MCF 10A (cell line): ENCODE measurements at regions not wholly inside any gene's neighbourhood (a gene's known extent, or its start where the extent isn't known, plus 50 kb on each side); places are given as distances from the start of the nearest gene placed in this dataset.

Source experiments
- BruUV-seq: library from RNA; stranded (reverse); fragments of 400-500 nt; replicated peaks from 2 replicates; lab custom pipeline; 2021; lab: Mats Ljungman, UMichigan
- CTCF ChIA-PET: fragments of 300-600 bp; sonication (Branson Sonifier 250); formaldehyde crosslinking; extraction: SDS; loops from one replicate; lab custom pipeline; 2021; ENCODE audit warnings: antibody characterized with exemption, inconsistent platforms; lab: Yijun Ruan, JAX
- POLR2A ChIA-PET: fragments of 300-600, 350-650 bp; sonication (Branson Sonifier 250); formaldehyde crosslinking; extraction: SDS; loops from one replicate; lab custom pipeline; 2020; ENCODE audit warnings: antibody characterized with exemption, inconsistent platforms; lab: Yijun Ruan, JAX
- DNase-seq: peaks from one replicate; pipeline ENCODE4 v3.0.0-alpha.2; 2018; ENCODE audit not compliant: unreplicated experiment
- H3K27ac Mint-ChIP-seq: one replicate; pipeline ENCODE4 v1.8.0; 2022; ENCODE audit warnings: mild to moderate bottlenecking, low read depth, mixed read lengths; ENCODE audit not compliant: unreplicated experiment
- H3K27me3 Mint-ChIP-seq: one replicate; pipeline ENCODE4 v1.8.0; 2022; ENCODE audit warnings: mixed read lengths; ENCODE audit not compliant: insufficient read depth, unreplicated experiment
- H3K36me3 Mint-ChIP-seq: one replicate; pipeline ENCODE4 v1.8.0; 2022; ENCODE audit warnings: mild to moderate bottlenecking, moderate library complexity, mixed read lengths; ENCODE audit not compliant: insufficient read depth, unreplicated experiment
- H3K4me1 Mint-ChIP-seq: one replicate; pipeline ENCODE4 v1.8.0; 2022; ENCODE audit warnings: mixed read lengths; ENCODE audit not compliant: insufficient read depth, unreplicated experiment
- H3K4me3 Mint-ChIP-seq: one replicate; pipeline ENCODE4 v1.8.0; 2022; ENCODE audit warnings: mild to moderate bottlenecking, moderate library complexity, mixed read lengths; ENCODE audit not compliant: unreplicated experiment
- H3K9me3 Mint-ChIP-seq: one replicate; pipeline ENCODE4 v1.8.0; 2022; ENCODE audit warnings: mixed read lengths; ENCODE audit not compliant: unreplicated experiment
- intact Hi-C: fragments of 100-400 bp; cut with micrococcal nuclease; formaldehyde crosslinking; loops from 2 replicates; pipeline ENCODE4 v1.14.1; 2022
- TF ChIP-seq, protein P1 (sequence below): fragments of 200-600 bp; IDR thresholded peaks from one replicate; pipeline ENCODE4 v1.8.0; 2022; ENCODE audit warnings: antibody characterized with exemption, mild to moderate bottlenecking; ENCODE audit not compliant: unreplicated experiment

DNA sequence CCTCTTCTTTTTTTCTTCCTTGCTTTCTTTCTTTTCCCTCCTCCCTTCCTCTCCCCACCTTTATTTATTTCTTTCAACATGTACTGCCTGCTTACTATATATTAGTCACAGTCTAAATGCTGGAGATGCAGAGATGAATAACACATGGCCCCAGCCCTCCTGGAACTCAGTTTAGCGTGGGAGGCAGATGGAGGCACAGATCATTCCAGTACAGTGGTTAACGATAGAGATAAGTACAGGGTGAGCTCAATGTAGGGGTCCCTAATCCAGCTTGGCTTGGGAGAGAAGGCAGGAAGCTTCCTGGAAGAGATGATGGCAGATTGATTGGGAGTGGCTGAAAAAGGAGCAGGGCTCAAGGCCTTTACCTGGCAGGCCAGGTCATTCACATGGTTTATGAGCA, 55.6 kb upstream of the PPP2R5A start:
- Mint-ChIP-seq H3K27me3 (peaks cover 2% of the 10 kb centered on the region), H3K27ac (no peak overlapping the region), H3K4me1 (peaks cover 18% of the 10 kb centered on the region), H3K36me3 (no peaks in the 10 kb centered on the region), H3K4me3 (no peak overlapping the region), H3K9me3 (no peaks in the 10 kb centered on the region)
- intact Hi-C loops: loop anchor here (5.0 kb wide), 1 partner anchor 142 kb away; no protein-coding TSS in a partner anchor
- BruUV-seq: no TSS peak
- DNase-seq: peak; percentile 58
- TF ChIP-seq, protein P1, sequence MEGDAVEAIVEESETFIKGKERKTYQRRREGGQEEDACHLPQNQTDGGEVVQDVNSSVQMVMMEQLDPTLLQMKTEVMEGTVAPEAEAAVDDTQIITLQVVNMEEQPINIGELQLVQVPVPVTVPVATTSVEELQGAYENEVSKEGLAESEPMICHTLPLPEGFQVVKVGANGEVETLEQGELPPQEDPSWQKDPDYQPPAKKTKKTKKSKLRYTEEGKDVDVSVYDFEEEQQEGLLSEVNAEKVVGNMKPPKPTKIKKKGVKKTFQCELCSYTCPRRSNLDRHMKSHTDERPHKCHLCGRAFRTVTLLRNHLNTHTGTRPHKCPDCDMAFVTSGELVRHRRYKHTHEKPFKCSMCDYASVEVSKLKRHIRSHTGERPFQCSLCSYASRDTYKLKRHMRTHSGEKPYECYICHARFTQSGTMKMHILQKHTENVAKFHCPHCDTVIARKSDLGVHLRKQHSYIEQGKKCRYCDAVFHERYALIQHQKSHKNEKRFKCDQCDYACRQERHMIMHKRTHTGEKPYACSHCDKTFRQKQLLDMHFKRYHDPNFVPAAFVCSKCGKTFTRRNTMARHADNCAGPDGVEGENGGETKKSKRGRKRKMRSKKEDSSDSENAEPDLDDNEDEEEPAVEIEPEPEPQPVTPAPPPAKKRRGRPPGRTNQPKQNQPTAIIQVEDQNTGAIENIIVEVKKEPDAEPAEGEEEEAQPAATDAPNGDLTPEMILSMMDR: no peak
- ChIA-PET POLR2A (interaction anchor here (1.3 to 1.5 kb wide), 2 partner anchors 31 to 55 kb away, joined by 3 to 4 read pairs; no protein-coding TSS in a partner anchor), CTCF (interaction anchor here (0.6 to 1.9 kb wide), 2 partner anchors 88 to 159 kb away, joined by 3 to 7 read pairs; no protein-coding TSS in a partner anchor)

DNA sequence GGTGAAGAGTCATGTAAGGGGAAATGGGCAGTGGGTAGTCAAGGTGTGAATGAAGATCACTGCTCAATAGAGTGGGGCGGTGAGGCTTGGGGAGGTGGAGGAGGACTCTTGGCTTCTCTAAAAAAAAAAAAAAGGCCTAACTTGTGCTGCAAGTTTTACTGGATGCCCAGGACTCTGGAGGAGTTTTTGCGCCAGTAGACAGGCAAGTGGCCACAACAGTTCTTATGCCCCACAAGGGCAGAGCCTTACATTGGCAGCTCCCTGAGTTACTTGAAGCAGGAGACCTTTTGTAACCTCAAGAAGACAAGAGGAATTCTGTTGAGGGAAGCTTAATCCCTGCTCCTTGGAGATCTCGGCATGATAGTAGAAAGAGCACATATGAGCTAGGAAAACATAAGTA, 54.9 kb upstream of the PPP2R5A start:
- BruUV-seq: no TSS peak
- ChIA-PET POLR2A (interaction anchor here (0.6 to 1.5 kb wide), 4 partner anchors 31 to 1982 kb away, joined by 3 to 4 read pairs (median 3); no protein-coding TSS in a partner anchor), CTCF (interaction anchor here (0.6 to 3.3 kb wide), 5 partner anchors 19 to 752 kb away, joined by 3 to 17 read pairs (median 4); no protein-coding TSS in a partner anchor)
- DNase-seq: no peak
- Mint-ChIP-seq H3K36me3 (no peaks in the 10 kb centered on the region), H3K4me1 (peaks cover 24% of the 10 kb centered on the region), H3K27ac (no peak overlapping the region), H3K27me3 (no peaks in the 10 kb centered on the region), H3K4me3 (no peak overlapping the region), H3K9me3 (no peaks in the 10 kb centered on the region)
- TF ChIP-seq, protein P1: no peak
- intact Hi-C loops: loop anchor here (5.0 kb wide), 1 partner anchor 143 kb away; no protein-coding TSS in a partner anchor

DNA sequence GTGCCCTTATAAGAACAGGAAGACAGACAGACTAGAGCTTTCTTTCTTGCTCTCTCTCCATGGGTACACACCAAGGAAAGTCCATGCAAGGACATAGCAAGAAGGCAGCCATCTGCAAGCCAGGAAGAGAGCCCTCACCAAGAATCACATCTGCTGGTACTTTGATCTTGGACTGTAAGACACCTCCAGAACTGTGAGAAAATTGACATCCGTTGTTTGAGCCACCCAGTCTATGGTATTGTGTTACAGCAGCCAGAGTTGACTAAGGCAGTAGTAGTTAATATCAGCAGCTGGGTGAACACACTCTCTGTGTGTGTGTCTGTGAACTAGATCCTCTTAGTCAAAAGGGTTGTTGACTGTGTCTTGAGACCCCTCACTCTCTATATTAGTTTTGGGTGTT, 53.8 kb upstream of the PPP2R5A start:
- BruUV-seq: no TSS peak
- intact Hi-C loops: loop anchor here (5.0 kb wide), 1 partner anchor 144 kb away; no protein-coding TSS in a partner anchor
- no peaks in the 10 kb centered on the region for H3K9me3 Mint-ChIP-seq
- no peaks in the 10 kb centered on the region for H3K36me3 Mint-ChIP-seq
- peaks cover 24% of the 10 kb centered on the region for H3K4me1 Mint-ChIP-seq
- CTCF ChIA-PET: interaction anchor here (1.0 to 3.3 kb wide), 5 partner anchors 16 to 226 kb away, joined by 3 to 17 read pairs (median 4); no protein-coding TSS in a partner anchor
- TF ChIP-seq, protein P1: no peak
- no peak overlapping the region for H3K27ac Mint-ChIP-seq
- no peak for DNase-seq
- POLR2A ChIA-PET: interaction anchor here (0.8 kb wide), 1 partner anchor 52 kb away, joined by 4 read pairs; no protein-coding TSS in a partner anchor
- H3K27me3 Mint-ChIP-seq: no peaks in the 10 kb centered on the region
- H3K4me3 Mint-ChIP-seq: no peak overlapping the region

DNA sequence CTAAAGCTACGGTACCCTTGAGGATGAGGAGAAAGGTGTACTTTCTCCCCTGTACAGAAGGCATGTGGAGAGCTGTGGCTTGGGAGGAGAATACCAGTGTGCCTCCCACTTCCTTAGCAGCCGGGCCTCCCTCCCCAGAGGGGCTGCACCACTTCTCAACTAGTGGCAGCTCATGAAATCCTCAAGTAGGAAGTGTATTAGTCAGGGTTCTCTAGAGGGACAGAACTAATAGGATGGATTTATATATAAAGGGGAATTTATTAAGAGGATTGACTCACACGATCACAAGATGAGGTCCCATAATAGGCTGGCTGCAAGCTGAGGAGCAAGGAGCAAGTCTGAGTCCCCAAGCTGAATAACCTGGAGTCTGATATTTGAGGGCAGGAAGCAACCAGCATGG, 53.1 kb upstream of the PPP2R5A start:
- H3K4me3 Mint-ChIP-seq: no peak overlapping the region
- H3K27ac Mint-ChIP-seq: no peak overlapping the region
- H3K4me1 Mint-ChIP-seq: peaks cover 24% of the 10 kb centered on the region
- H3K9me3 Mint-ChIP-seq: no peaks in the 10 kb centered on the region
- no peaks in the 10 kb centered on the region for H3K36me3 Mint-ChIP-seq
- TF ChIP-seq, protein P1: no peak
- no peak for DNase-seq
- no TSS peak for BruUV-seq
- ChIA-PET POLR2A (interaction anchor here (0.8 kb wide), 1 partner anchor 52 kb away, joined by 4 read pairs; no protein-coding TSS in a partner anchor), CTCF (interaction anchor here (0.8 to 3.3 kb wide), 5 partner anchors 16 to 226 kb away, joined by 3 to 17 read pairs (median 4); no protein-coding TSS in a partner anchor)
- H3K27me3 Mint-ChIP-seq: no peaks in the 10 kb centered on the region
- intact Hi-C loops: loop anchor here (5.0 kb wide), 1 partner anchor 145 kb away; no protein-coding TSS in a partner anchor
